ENCODE measurements at regions not wholly inside any gene's neighbourhood (a gene's known extent, or its start where the extent isn't known, plus 50 kb on each side); places are given as distances from the start of the nearest gene placed in this dataset.
A peak's percentile ranks its signal among the peaks of the same experiment; 100 is the strongest.

GRCh38 chr14:100638211-100638855 lies 51.1 kb upstream of the BEGAIN start:
- Histone ChIP-seq H3K36me3 (ENCODE audit: insufficient read depth) (no peaks in the 10 kb centered on the region), H4K20me1 (ENCODE audit: insufficient read depth) (no peaks in the 10 kb centered on the region), H3K79me2 (ENCODE audit: insufficient read depth, low read depth) (no peaks in the 10 kb centered on the region), H3K4me3 (IDR thresholded peaks at IDR 0.05; ENCODE audit: insufficient read depth, low read depth, low read length) (no peak overlapping the region), H3K27ac (no peak overlapping the region), H3K27me3 (ENCODE audit: insufficient read depth, low read depth) (peaks cover 14% of the 10 kb centered on the region; the same call in 1 of the 2 replicates), H3K4me1 (ENCODE audit: low read depth, poor library complexity, severe bottlenecking) (peaks cover 36% of the 10 kb centered on the region), H3K4me2 (no peak overlapping the region), H3K9ac (no peak overlapping the region), H2AFZ (ENCODE audit: low read depth) (no peak overlapping the region)
- no peak for TF ChIP-seq CTCF (conservative IDR thresholded peaks at IDR 0.05; ENCODE audit: low read depth, low read length)

GRCh38 chr14:100639280-100639679 lies 52.1 kb upstream of the BEGAIN start:
- H3K4me1 ChIP-seq (ENCODE audit: low read depth, poor library complexity, severe bottlenecking), result peaks cover 36% of the 10 kb centered on the region
- no peak overlapping the region for H3K4me3 ChIP-seq (IDR thresholded peaks at IDR 0.05; ENCODE audit: insufficient read depth, low read depth, low read length)
- H4K20me1 ChIP-seq (ENCODE audit: insufficient read depth), result no peaks in the 10 kb centered on the region
- H3K79me2 ChIP-seq (ENCODE audit: insufficient read depth, low read depth), result no peaks in the 10 kb centered on the region
- H2AFZ ChIP-seq (ENCODE audit: low read depth), result no peak overlapping the region
- peaks cover 8% of the 10 kb centered on the region; the same call in 1 of the 2 replicates for H3K27me3 ChIP-seq (ENCODE audit: insufficient read depth, low read depth)
- no peak overlapping the region for H3K9ac ChIP-seq
- no peaks in the 10 kb centered on the region for H3K36me3 ChIP-seq (ENCODE audit: insufficient read depth)
- TF ChIP-seq CTCF (conservative IDR thresholded peaks at IDR 0.05; ENCODE audit: low read depth, low read length), result no peak
- no peak overlapping the region for H3K27ac ChIP-seq
- peak overlapping the region; percentile 26; the same call in 1 of the 2 replicates for H3K4me2 ChIP-seq

- no peaks in the 10 kb centered on the region for H3K79me2 ChIP-seq (ENCODE audit: insufficient read depth, low read depth)
- 0 out of 2 replicates have a peak, but pooled peaks have one; percentile 14 for TF ChIP-seq CTCF (conservative IDR thresholded peaks at IDR 0.05; ENCODE audit: low read depth, low read length)
- no peaks in the 10 kb centered on the region for H4K20me1 ChIP-seq (ENCODE audit: insufficient read depth)
- peak overlapping the region; percentile 27; the same call in 1 of the 2 replicates for H2AFZ ChIP-seq (ENCODE audit: low read depth)
- H3K27ac ChIP-seq, result peak overlapping the region; percentile 63
- H3K4me1 ChIP-seq (ENCODE audit: low read depth, poor library complexity, severe bottlenecking), result peaks cover 41% of the 10 kb centered on the region
- H3K36me3 ChIP-seq (ENCODE audit: insufficient read depth), result no peaks in the 10 kb centered on the region
- peak overlapping the region; percentile 13; the same call in 1 of the 2 replicates for H3K9ac ChIP-seq
- peak overlapping the region; percentile 26 for H3K4me2 ChIP-seq
- no peaks in the 10 kb centered on the region; the same call in 1 of the 2 replicates for H3K27me3 ChIP-seq (ENCODE audit: insufficient read depth, low read depth)
- H3K4me3 ChIP-seq (IDR thresholded peaks at IDR 0.05; ENCODE audit: insufficient read depth, low read depth, low read length), result no peak overlapping the region
Observed at GRCh38 chr14:100640471-100641273, 53.5 kb upstream of the BEGAIN start.

GRCh38 chr14:100641274-100641860 lies 54.1 kb upstream of the BEGAIN start:
- H3K4me3 ChIP-seq (IDR thresholded peaks at IDR 0.05; ENCODE audit: insufficient read depth, low read depth, low read length), result no peak overlapping the region
- no peaks in the 10 kb centered on the region for H4K20me1 ChIP-seq (ENCODE audit: insufficient read depth)
- no peak overlapping the region for H2AFZ ChIP-seq (ENCODE audit: low read depth)
- H3K4me1 ChIP-seq (ENCODE audit: low read depth, poor library complexity, severe bottlenecking), result peaks cover 41% of the 10 kb centered on the region
- no peaks in the 10 kb centered on the region for H3K36me3 ChIP-seq (ENCODE audit: insufficient read depth)
- no peak overlapping the region for H3K9ac ChIP-seq
- H3K79me2 ChIP-seq (ENCODE audit: insufficient read depth, low read depth), result no peaks in the 10 kb centered on the region
- H3K27me3 ChIP-seq (ENCODE audit: insufficient read depth, low read depth), result no peaks in the 10 kb centered on the region
- no peak for TF ChIP-seq CTCF (conservative IDR thresholded peaks at IDR 0.05; ENCODE audit: low read depth, low read length)
- H3K4me2 ChIP-seq, result peak overlapping the region; percentile 26; the same call in 1 of the 2 replicates
- peak overlapping the region; percentile 63; the same call in 1 of the 2 replicates for H3K27ac ChIP-seq
